RCC 7860 (cell line): ENCODE measurements at regions not wholly inside any gene's neighbourhood (a gene's known extent, or its start where the extent isn't known, plus 50 kb on each side); places are given as distances from the start of the nearest gene placed in this dataset.
A peak's percentile ranks its signal among the peaks of the same experiment; 100 is the strongest.
"Not testable (repeated sequence)": the region's sequence is repeated elsewhere in the genome, so short reads cannot be mapped to it uniquely, and the experiment has no call there.

Source experiments
- DNase-seq: peaks from one replicate; pipeline ENCODE4 v3.0.0-alpha.2; 2015; ENCODE audit warnings: low spot score
- FAIRE-seq: peaks from 2 replicates; lab custom pipeline; 2012; peaks lifted over from hg19 to GRCh38; lab: Jason Lieb, UNC

- FAIRE-seq (no peak), DNase-seq (no peak)
Observed at GRCh38 chr5:25056836-25057235, 412.1 kb upstream of the CDH10 start.

GRCh38 chr5:25033658-25034057 lies 388.9 kb upstream of the CDH10 start:
- FAIRE-seq (no peak), DNase-seq (no peak)

- DNase-seq (no peak), FAIRE-seq (no peak)
Observed at GRCh38 chr5:25029004-25029403, 384.2 kb upstream of the CDH10 start.

- DNase-seq = no peak
- no peak for FAIRE-seq
Observed at GRCh38 chr5:25027526-25027925, 382.7 kb upstream of the CDH10 start.

- DNase-seq = no peak
- no peak for FAIRE-seq
Observed at GRCh38 chr5:25027061-25027460, 382.3 kb upstream of the CDH10 start.

GRCh38 chr5:25025831-25026230 lies 381.1 kb upstream of the CDH10 start:
- FAIRE-seq = no peak
- DNase-seq = no peak

GRCh38 chr5:25020454-25020853 lies 375.7 kb upstream of the CDH10 start:
- DNase-seq (no peak), FAIRE-seq (no peak)

GRCh38 chr5:25009063-25009462 lies 364.3 kb upstream of the CDH10 start:
- FAIRE-seq (no peak), DNase-seq (peak; percentile 37)

GRCh38 chr5:25006734-25007133 lies 362.0 kb upstream of the CDH10 start:
- DNase-seq (no peak), FAIRE-seq (no peak)

GRCh38 chr5:25006237-25006636 lies 361.5 kb upstream of the CDH10 start:
- FAIRE-seq (no peak), DNase-seq (no peak)

GRCh38 chr5:25005431-25005830 lies 360.7 kb upstream of the CDH10 start:
- no peak for DNase-seq
- FAIRE-seq = no peak

- FAIRE-seq (peak; percentile 34), DNase-seq (no peak)
Observed at GRCh38 chr5:25002371-25002770, 357.6 kb upstream of the CDH10 start.

- DNase-seq (no peak), FAIRE-seq (no peak)
Observed at GRCh38 chr5:24999732-25000131, 355.0 kb upstream of the CDH10 start.

GRCh38 chr5:24998641-24999040 lies 353.9 kb upstream of the CDH10 start:
- no peak for FAIRE-seq
- no peak for DNase-seq

GRCh38 chr5:24986326-24986725 lies 341.5 kb upstream of the CDH10 start:
- no peak for DNase-seq
- no peak for FAIRE-seq

GRCh38 chr5:24978552-24978951 lies 333.8 kb upstream of the CDH10 start:
- FAIRE-seq, DNase-seq: not testable (repeated sequence)

- FAIRE-seq (no peak), DNase-seq (no peak)
Observed at GRCh38 chr5:24963611-24964010, 318.8 kb upstream of the CDH10 start.

GRCh38 chr5:24923400-24923799 lies 278.6 kb upstream of the CDH10 start:
- DNase-seq (no peak), FAIRE-seq (no peak)

GRCh38 chr5:24918676-24919075 lies 273.9 kb upstream of the CDH10 start:
- FAIRE-seq = no peak
- DNase-seq = no peak

GRCh38 chr5:24916863-24917262 lies 272.1 kb upstream of the CDH10 start:
- FAIRE-seq = no peak
- DNase-seq = no peak

- no peak for FAIRE-seq
Observed at GRCh38 chr5:24909210-24909609, 264.4 kb upstream of the CDH10 start.

GRCh38 chr5:24906689-24907088 lies 261.9 kb upstream of the CDH10 start:
- no peak for DNase-seq
- no peak for FAIRE-seq

More at GRCh38 chr5:24909210-24909609, 264.4 kb upstream of the CDH10 start:
- no peak for DNase-seq

GRCh38 chr5:24904981-24905517 lies 260.3 kb upstream of the CDH10 start:
- FAIRE-seq = no peak
- DNase-seq = no peak
